Anterior cingulate cortex (tissue), 58 donors: ENCODE measurements at regions not wholly inside any gene's neighbourhood (a gene's known extent, or its start where the extent isn't known, plus 50 kb on each side); places are given as distances from the start of the nearest gene placed in this dataset.
"Not testable (repeated sequence)": the region's sequence is repeated elsewhere in the genome, so short reads cannot be mapped to it uniquely, and the experiment has no call there.

Experiments used
- DNase-seq, 58 donors: peaks; one replicate each; lab custom pipeline; 2025; lab: John Stamatoyannopoulos, UW

GRCh38 chr13:64234255-64234654, 2818.6 kb upstream of the PCDH20 start:
- no peak for DNase-seq

GRCh38 chr13:64223016-64223415, 2807.4 kb upstream of the PCDH20 start:
- no peak for DNase-seq

GRCh38 chr13:64206430-64207225, 2791.0 kb upstream of the PCDH20 start:
- no peak for DNase-seq

- DNase-seq: no peak
Observed at GRCh38 chr13:64202517-64202916, 2786.9 kb upstream of the PCDH20 start.

- no peak for DNase-seq
Observed at GRCh38 chr13:64197232-64197631, 2781.6 kb upstream of the PCDH20 start.

- no peak for DNase-seq
Observed at GRCh38 chr13:64186503-64187250, 2771.0 kb upstream of the PCDH20 start.

- no peak for DNase-seq
Observed at GRCh38 chr13:64186071-64186470, 2770.4 kb upstream of the PCDH20 start.

GRCh38 chr13:64180756-64181155, 2765.1 kb upstream of the PCDH20 start:
- no peak for DNase-seq

- no peak for DNase-seq
Observed at GRCh38 chr13:64165826-64166225, 2750.2 kb upstream of the PCDH20 start.

- no peak for DNase-seq
Observed at GRCh38 chr13:64164435-64164834, 2748.8 kb upstream of the PCDH20 start.

- no peak for DNase-seq
Observed at GRCh38 chr13:64160479-64160878, 2744.8 kb upstream of the PCDH20 start.

GRCh38 chr13:64158908-64159307, 2743.3 kb upstream of the PCDH20 start:
- no peak for DNase-seq

GRCh38 chr13:64154514-64154913, 2738.9 kb upstream of the PCDH20 start:
- no peak for DNase-seq

GRCh38 chr13:64130600-64130999, 2715.0 kb upstream of the PCDH20 start:
- DNase-seq: no peak

GRCh38 chr13:64130171-64130570, 2714.5 kb upstream of the PCDH20 start:
- no peak for DNase-seq

GRCh38 chr13:64127856-64128255, 2712.2 kb upstream of the PCDH20 start:
- no peak for DNase-seq

GRCh38 chr13:64127192-64127591, 2711.5 kb upstream of the PCDH20 start:
- no peak for DNase-seq

GRCh38 chr13:64121023-64121709, 2705.5 kb upstream of the PCDH20 start:
- not testable (repeated sequence) for DNase-seq

- no peak for DNase-seq
Observed at GRCh38 chr13:64099994-64100393, 2684.3 kb upstream of the PCDH20 start.

- no peak for DNase-seq
Observed at GRCh38 chr13:64090311-64090710, 2674.7 kb upstream of the PCDH20 start.

GRCh38 chr13:64088491-64088890, 2672.8 kb upstream of the PCDH20 start:
- no peak for DNase-seq
